ENCODE measurements at regions not wholly inside any gene's neighbourhood (a gene's known extent, or its start where the extent isn't known, plus 50 kb on each side); places are given as distances from the start of the nearest gene placed in this dataset.

GRCh38 chr13:44136696-44137268 is 236.8 kb upstream of the SERP2 start:
- TF ChIP-seq CTCF (conservative IDR thresholded peaks at IDR 0.05 in 1 of 2, IDR thresholded peaks at IDR 0.05 in 1 of 2; ENCODE audit: extremely low read depth in 1 of 2, insufficient read depth in 1 of 2, low read depth in 1 of 2, low read length in 2 of 2) (no peak), EZH2 (IDR thresholded peaks at IDR 0.05; ENCODE audit: borderline replicate concordance, low read length) (no peak)

Measured in mammary epithelial cell (primary cell).